ENCODE measurements at regions not wholly inside any gene's neighbourhood (a gene's known extent, or its start where the extent isn't known, plus 50 kb on each side); places are given as distances from the start of the nearest gene placed in this dataset.

- no peak for TF ChIP-seq CTCF (conservative IDR thresholded peaks at IDR 0.05 in 1 of 2, IDR thresholded peaks at IDR 0.05 in 1 of 2; ENCODE audit: low read depth in 1 of 2, low read length in 2 of 2)
- TF ChIP-seq EZH2 (IDR thresholded peaks at IDR 0.05; ENCODE audit: low read length, missing control alignments), result no peak
These were observed 289.1 kb downstream of the MBD2 start for GRCh38 chr18:53935399-53935798.

Measured in fibroblast of lung (primary cell).